ENCODE measurements at regions not wholly inside any gene's neighbourhood (a gene's known extent, or its start where the extent isn't known, plus 50 kb on each side); places are given as distances from the start of the nearest gene placed in this dataset.
"Not testable (repeated sequence)": the region's sequence is repeated elsewhere in the genome, so short reads cannot be mapped to it uniquely, and the experiment has no call there.

DNA sequence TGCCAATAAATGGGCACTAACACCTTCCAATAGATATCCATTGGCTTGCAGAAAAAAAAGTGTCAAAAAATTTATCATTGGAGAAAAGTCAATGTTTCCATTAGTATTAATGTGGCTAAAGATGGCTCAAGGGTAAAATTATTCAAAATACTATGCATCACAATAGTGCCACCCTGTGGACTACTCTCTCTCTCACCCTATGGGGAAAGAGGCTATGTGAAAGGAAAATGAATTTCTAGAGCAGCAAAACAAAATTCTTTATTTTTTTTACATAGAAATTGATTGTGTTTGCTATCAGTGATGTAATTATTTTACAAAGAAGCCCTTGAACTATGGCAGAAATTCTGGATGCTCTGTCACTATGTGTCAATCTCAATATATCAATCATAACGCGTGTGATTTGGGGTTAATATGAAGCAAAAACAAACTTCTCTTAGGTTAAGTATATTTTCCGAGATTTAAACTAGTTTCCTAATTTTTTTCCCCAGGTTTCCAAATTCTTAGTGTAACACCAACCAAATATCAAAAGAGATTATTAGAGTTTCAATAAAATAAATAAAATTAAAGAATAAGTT is 193.9 kb downstream of the USP22 start:
- not testable (repeated sequence) for H3K4me3 ChIP-seq (ENCODE audit: low read depth, low read length); DNase-seq (ENCODE audit: low read depth)
- TF ChIP-seq, protein P1, sequence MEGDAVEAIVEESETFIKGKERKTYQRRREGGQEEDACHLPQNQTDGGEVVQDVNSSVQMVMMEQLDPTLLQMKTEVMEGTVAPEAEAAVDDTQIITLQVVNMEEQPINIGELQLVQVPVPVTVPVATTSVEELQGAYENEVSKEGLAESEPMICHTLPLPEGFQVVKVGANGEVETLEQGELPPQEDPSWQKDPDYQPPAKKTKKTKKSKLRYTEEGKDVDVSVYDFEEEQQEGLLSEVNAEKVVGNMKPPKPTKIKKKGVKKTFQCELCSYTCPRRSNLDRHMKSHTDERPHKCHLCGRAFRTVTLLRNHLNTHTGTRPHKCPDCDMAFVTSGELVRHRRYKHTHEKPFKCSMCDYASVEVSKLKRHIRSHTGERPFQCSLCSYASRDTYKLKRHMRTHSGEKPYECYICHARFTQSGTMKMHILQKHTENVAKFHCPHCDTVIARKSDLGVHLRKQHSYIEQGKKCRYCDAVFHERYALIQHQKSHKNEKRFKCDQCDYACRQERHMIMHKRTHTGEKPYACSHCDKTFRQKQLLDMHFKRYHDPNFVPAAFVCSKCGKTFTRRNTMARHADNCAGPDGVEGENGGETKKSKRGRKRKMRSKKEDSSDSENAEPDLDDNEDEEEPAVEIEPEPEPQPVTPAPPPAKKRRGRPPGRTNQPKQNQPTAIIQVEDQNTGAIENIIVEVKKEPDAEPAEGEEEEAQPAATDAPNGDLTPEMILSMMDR (IDR thresholded peaks at IDR 0.05; ENCODE audit: control insufficient read depth, extremely low read depth, insufficient read depth), result 0 out of 2 replicates have a peak, but pooled peaks have one; percentile 8

DNA sequence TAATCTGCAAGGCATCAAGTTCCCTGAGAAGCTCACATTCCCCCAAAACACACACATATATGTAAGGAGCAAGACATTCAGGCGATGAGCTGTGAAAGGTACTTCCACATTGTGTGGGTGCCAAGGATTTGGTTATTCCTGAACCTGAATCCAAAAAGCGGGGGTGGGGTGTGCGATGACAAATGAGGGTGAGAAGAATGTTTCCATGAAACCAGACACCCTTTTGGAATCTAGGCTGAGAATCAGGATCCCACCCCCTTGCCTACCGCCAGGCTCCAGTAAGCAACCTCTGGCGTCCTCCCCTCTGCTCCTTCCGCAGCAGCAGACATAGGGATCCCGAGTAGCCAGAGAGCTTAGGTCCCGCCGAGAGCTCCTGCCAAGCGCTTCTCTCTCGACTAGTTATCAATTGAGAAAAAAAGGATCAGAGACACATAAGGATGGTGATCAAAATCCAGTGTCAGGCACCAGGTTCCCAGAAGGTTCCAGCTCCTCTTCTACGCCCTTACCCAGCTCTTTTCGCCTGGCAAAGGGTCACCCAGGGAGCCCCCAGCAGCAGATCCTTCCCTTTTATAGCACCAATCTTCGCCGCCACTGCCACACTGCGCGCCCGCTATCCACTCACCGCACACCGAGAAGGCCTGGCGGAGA is 191.1 kb downstream of the USP22 start:
- DNase-seq (ENCODE audit: low read depth); H3K4me3 ChIP-seq (ENCODE audit: low read depth, low read length): not testable (repeated sequence)

DNA sequence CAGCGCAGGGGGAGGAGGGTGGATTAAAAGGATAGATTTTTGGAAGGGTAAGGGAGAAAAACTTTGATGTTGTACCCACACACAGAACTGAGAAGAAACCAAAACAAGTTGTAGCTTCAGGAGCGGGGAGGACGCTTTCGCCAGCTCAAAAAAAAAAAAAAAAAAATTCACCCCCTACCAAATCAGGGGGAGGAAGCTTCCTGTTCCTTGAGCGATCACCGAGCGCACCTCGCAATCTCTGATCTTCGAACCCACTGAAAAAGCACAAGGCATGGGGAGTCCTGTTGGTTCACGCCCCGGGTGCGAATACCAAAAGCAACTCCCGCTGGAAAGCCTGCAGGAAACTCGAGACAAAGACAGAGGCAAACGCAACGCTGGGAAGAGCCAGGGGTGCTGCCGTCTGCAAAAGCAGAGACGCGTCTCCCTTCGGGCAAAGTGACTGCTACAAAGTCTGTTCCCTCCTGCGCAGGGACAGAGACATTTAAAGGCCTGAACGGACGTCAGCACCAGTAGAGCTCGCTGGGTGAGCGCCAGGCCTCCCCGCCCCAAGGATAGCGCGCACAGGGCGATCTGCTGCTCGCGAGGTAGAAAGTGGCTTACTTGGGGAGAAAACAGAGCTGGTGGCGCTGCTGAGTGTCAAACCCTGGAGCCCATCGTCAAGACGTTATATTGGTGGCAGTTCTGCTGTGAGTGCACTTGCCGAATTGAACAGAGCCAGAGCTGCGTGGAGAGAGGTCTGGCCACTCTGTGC is 190.4 kb downstream of the USP22 start:
- TF ChIP-seq, protein P1 (IDR thresholded peaks at IDR 0.05; ENCODE audit: control insufficient read depth, extremely low read depth, insufficient read depth), result no peak
- DNase-seq (ENCODE audit: low read depth), result no peak
- no peak overlapping the region for H3K4me3 ChIP-seq (ENCODE audit: low read depth, low read length)

DNA sequence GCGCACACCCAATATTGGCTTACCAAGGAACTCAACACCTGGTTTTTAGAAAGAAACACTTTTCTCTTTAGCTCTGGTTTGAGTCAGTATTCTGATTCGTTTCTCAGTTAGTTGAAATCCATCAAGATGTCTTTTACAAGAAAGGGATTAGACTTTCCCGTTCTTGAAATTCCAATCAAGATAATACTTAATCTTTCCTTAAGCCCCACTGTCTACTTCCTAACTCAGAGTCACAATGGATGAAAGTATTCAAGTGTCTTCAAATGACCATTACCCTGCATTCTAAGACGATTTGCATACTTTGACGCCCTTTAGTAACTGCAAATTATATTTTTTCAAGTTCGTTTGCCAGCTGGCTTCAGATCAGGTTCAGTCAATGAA is 189.8 kb downstream of the USP22 start:
- TF ChIP-seq, protein P1 (IDR thresholded peaks at IDR 0.05; ENCODE audit: control insufficient read depth, extremely low read depth, insufficient read depth), result no peak
- H3K4me3 ChIP-seq (ENCODE audit: low read depth, low read length), result no peak overlapping the region
- DNase-seq (ENCODE audit: low read depth), result no peak

DNA sequence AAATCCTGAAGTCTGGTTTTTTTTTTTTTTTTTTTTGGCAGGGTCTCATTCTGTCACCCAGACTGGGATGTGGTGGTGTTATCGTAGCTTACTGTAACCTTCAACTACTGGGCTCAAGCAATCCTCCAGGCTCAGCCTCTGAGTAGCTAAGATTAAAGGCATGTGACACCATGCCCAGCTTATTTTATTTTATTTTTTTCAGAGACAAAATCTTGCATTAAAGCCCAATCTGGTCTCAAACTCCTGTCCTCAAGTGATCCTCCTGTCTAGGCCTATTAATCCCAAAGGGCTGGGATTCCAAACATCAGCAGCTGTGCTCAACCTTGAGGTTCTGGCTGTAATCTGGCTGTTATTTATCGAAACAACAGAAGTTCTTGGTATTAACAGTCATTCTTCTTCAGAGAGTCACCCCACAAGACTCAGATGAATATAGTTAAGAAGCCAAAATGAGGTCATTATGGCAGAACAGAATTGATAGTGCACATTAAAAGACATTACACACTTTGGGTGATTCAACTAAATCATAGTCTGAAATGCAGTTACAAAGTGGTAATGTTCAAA is 186.8 kb downstream of the USP22 start:
- H3K4me3 ChIP-seq (ENCODE audit: low read depth, low read length); DNase-seq (ENCODE audit: low read depth): not testable (repeated sequence)

DNA sequence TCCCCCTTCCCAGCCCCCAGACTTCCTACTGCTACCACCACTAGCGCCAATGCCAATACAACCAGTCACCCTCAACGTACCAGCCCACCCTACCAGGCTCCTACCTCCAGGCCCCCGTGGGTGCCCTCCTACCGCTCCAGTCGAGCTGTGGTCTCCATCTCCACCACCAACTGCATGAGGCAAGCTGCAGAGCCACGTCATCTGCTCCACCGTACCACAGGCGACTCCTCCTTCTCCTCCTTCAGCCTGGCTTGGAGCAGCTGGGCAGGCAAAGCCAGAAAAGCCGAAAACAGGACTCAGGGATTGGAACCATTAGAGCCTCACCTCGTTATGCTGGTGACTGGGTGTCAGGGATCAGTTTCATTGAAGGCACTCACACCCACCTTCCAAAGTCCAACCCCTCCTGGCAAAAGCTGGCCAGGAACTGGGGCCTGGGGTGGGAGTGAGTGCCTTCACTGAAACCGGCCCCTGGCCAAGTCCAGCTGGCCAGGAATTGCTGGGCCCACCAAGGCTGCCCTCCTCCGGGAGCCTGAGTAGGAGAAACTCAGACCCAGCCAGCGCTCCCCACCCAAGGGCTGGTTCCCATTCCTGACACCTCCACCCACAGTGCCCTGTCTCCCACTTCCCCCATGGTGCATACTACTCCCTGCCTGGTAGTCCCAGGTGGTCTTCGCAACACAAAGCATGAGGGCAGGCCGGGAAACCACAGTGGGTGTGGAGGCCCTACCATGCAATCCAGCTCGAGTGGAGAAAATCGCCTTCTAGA is 176.2 kb downstream of the USP22 start:
- H3K4me3 ChIP-seq (ENCODE audit: low read depth, low read length); DNase-seq (ENCODE audit: low read depth): not testable (repeated sequence)

DNA sequence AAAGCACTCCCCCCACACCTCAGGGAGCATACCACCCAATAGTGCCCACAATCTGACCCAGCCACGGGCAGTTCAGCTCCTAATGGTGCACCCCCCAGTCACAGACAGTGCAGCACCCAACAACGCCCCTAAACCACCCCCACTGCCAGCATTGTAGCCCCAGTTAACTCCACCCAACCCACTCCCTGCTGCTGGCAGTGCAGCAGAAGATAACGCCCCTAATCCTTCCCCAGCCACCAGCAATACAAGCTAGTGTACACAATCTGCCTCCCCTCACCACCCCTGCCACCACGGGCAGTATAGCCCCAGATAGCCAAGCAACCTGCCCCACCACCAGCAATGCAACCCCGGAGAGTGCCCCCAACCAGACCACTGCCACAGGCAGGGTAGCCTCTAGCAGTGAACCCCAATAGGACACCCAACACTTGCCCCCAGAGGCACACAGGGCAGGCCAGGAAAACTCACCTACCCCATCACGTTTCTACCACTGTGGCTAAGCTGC is 175.3 kb downstream of the USP22 start:
- H3K4me3 ChIP-seq (ENCODE audit: low read depth, low read length); DNase-seq (ENCODE audit: low read depth): not testable (repeated sequence)

DNA sequence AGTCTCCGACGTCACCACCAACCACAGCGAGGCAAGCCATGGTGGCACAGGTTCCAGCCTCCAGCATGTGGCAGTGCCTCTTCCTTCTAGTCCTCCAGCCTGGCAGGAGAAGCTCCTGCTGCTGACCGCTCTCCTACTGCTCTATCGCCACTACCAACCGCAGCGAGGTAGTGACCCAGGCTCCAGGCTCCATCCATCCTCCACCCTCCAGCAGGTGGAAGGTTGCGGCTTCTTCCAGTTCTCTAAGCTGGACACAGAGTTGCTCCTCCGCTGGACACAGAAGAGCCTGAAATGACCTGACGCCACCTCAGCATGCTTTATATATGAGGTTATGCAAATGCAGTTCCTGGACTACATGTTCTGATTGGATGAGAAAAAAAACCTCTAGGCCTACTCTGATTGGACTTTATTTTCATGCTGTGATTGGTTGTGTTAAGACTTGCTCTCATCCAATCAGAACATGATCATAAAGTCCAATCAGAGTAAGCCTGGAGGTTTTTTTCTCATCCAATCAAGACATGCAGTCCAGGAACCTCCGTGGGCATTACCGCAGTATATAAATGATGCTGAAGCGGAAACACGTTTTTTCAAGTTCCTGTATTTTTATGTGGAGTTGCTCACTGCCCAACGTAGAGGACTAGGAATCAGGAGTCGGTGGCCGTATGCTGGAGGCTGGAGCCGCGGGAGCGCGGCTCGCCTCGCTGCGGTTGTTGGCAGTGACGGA is 174.7 kb downstream of the USP22 start:
- H3K4me3 ChIP-seq (ENCODE audit: low read depth, low read length), result not testable (repeated sequence)

DNA sequence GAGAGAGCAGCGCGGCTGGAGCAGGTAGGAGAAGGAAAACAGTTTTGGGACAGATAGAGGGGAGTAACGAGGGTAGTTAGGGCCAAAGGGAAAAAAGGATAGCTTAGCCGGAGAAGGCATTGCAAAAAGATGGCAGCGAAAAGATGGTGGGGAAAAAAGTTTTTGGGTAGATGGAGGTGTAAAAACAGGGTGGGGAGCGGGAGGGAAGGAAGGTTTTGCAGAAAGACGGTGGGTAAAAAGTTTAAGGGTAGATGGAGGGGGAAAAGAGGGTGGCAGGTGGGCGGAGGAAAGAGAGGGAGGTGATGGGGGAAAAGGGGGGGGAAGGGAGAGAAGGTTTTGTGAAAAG is 174.2 kb downstream of the USP22 start:
- not testable (repeated sequence) for H3K4me3 ChIP-seq (ENCODE audit: low read depth, low read length); DNase-seq (ENCODE audit: low read depth)

More for the DNA sequence above, 174.7 kb downstream of the USP22 start:
- DNase-seq (ENCODE audit: low read depth), result not testable (repeated sequence)

DNA sequence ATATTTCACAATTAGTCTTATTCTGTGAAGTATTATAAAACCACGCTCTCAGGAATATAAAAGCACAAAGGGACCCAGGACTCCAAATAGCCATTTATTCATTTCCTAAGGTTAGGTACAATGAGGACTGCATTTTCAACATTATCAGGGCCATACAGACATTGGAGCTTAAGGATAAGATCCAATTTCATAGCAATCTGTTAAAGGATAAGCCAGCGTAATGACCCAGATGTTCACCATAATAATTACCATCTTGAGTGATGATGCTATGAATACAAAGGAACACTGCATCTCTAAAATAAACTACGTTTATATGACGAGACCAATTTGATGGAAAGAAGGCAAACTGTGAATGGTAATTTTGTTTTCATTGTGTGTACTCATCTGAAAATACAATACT is 169.6 kb downstream of the USP22 start:
- H3K4me3 ChIP-seq (ENCODE audit: low read depth, low read length); DNase-seq (ENCODE audit: low read depth): not testable (repeated sequence)

DNA sequence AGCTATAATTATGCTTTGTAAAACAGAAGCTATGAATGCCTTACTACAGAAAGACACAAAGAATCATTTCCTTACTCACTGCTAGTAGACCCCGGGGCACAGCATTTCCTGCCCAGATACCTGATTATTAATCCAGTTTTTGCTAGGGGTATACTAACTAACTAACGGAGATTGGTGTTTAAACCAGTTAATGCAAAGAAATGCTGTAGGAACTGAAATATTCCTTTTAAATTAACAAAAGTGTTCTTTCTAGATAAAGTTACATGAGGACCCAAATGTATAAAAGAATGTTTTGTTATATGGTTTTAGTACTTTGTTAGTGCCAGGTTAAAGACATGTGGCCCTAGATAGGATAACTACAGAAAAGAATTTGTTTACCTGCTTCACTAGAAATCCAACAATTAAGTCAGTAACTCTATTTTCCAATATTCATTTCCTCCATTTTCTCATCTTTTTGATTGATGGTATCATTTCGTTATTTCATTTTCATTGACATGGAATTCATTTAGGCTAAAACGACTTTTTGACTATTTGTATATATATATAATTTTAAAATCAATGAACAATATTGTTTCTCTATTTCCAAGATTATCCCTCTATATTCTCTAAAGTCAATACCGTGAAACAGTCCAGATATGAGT is 169.0 kb downstream of the USP22 start:
- not testable (repeated sequence) for DNase-seq (ENCODE audit: low read depth); H3K4me3 ChIP-seq (ENCODE audit: low read depth, low read length)

DNA sequence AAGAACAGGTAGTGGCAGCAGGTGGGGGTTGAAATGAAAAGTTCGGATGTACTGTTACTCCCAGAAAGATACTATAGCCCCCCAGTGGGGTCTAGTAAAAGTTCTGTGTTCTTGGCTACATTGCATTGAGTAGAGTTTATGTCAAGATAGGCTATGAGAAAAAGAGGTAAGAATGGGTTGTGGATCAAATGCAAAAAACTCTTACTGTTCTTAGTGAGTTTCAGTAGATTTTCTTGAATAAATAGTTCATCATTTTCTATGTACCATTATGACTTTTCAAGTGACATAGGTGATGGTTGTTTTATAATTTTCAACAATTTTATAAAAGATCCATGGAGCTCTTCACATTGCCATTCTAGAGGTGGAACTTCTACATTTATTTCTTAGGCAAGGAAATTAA is 165.4 kb downstream of the USP22 start:
- not testable (repeated sequence) for H3K4me3 ChIP-seq (ENCODE audit: low read depth, low read length)

More for the DNA sequence above, 165.4 kb downstream of the USP22 start:
- DNase-seq (ENCODE audit: low read depth), result not testable (repeated sequence)

Measured in LNCaP clone FGC (cell line).